ENCODE measurements at regions not wholly inside any gene's neighbourhood (a gene's known extent, or its start where the extent isn't known, plus 50 kb on each side); places are given as distances from the start of the nearest gene placed in this dataset.
"Not testable (repeated sequence)": the region's sequence is repeated elsewhere in the genome, so short reads cannot be mapped to it uniquely, and the experiment has no call there.

DNA sequence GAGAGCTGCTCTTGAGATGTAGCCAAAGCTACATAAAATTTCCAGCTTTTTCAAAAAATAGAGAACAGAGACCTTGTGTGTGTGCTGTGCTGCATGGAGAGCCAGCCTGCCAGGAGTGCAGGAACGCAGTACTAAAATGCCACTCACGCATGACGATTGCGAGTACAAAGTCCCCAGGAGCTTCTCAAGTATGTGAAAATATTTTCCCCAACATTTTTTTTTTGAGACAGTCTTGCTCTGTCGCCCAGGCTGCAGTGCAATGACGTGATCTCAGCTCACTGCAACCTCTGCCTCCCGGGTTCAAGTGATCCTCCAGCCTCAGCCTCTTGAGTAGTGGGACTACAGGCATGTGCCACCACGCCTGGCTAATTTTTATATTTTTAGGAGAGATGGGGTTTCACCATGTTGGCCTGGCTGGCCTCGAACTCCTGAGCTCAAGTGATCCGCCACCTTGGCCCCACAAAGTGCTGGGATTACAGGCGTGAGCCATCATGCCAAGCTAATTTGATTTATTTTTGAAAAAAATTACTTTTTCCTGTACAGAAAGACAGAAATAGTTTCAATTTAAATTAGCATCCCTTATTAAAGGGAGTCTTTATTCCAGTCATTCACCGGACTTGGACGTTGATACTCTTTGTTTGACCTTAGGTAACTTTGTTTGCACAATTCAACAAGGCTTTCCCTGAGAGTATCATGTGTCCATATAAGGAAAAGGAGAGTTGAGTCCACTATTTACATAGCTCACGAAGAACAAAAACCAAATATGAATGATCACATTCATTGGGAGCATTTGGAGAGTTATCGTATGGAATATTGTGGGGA is 57.9 kb upstream of the GPR31 start:
- TF ChIP-seq HMGXB4 (CRISPR knock-in tag; IDR thresholded peaks at IDR 0.05); E2F4 (CRISPR knock-in tag; IDR thresholded peaks at IDR 0.05; ENCODE audit: borderline replicate concordance, low read depth): not testable (repeated sequence)
- TF ChIP-seq, protein P1, sequence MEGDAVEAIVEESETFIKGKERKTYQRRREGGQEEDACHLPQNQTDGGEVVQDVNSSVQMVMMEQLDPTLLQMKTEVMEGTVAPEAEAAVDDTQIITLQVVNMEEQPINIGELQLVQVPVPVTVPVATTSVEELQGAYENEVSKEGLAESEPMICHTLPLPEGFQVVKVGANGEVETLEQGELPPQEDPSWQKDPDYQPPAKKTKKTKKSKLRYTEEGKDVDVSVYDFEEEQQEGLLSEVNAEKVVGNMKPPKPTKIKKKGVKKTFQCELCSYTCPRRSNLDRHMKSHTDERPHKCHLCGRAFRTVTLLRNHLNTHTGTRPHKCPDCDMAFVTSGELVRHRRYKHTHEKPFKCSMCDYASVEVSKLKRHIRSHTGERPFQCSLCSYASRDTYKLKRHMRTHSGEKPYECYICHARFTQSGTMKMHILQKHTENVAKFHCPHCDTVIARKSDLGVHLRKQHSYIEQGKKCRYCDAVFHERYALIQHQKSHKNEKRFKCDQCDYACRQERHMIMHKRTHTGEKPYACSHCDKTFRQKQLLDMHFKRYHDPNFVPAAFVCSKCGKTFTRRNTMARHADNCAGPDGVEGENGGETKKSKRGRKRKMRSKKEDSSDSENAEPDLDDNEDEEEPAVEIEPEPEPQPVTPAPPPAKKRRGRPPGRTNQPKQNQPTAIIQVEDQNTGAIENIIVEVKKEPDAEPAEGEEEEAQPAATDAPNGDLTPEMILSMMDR (IDR thresholded peaks at IDR 0.05) = not testable (repeated sequence)
